Right hindlimb (tissue), 1 donor: ENCODE measurements at regions not wholly inside any gene's neighbourhood (a gene's known extent, or its start where the extent isn't known, plus 50 kb on each side); places are given as distances from the start of the nearest gene placed in this dataset.

Source experiments
- DNase-seq: peaks from one replicate; pipeline ENCODE4 v3.0.0-alpha.2; 2018

- peak; percentile 65 for DNase-seq
Observed at GRCh38 chr3:56923526-56924224, 121.9 kb upstream of the ARHGEF3 start.

- DNase-seq = no peak
Observed at GRCh38 chr3:56921573-56922453, 120.1 kb upstream of the ARHGEF3 start.

- no peak for DNase-seq
Observed at GRCh38 chr3:56919797-56920195, 118.0 kb upstream of the ARHGEF3 start.

GRCh38 chr3:56919137-56919796, 117.5 kb upstream of the ARHGEF3 start:
- DNase-seq = no peak

- no peak for DNase-seq
Observed at GRCh38 chr3:56918111-56918568, 116.4 kb upstream of the ARHGEF3 start.

GRCh38 chr3:56917361-56918110, 115.8 kb upstream of the ARHGEF3 start:
- peak; percentile 56 for DNase-seq

- no peak for DNase-seq
Observed at GRCh38 chr3:56916716-56917360, 115.1 kb upstream of the ARHGEF3 start.

GRCh38 chr3:56915966-56916586, 114.3 kb upstream of the ARHGEF3 start:
- DNase-seq = no peak

GRCh38 chr3:56914646-56915045, 112.9 kb upstream of the ARHGEF3 start:
- no peak for DNase-seq

- DNase-seq = no peak
Observed at GRCh38 chr3:56911363-56911762, 109.6 kb upstream of the ARHGEF3 start.

- no peak for DNase-seq
Observed at GRCh38 chr3:56909349-56909748, 107.6 kb upstream of the ARHGEF3 start.

GRCh38 chr3:56908004-56908403, 106.3 kb upstream of the ARHGEF3 start:
- DNase-seq = no peak

GRCh38 chr3:56904552-56905215, 102.9 kb upstream of the ARHGEF3 start:
- no peak for DNase-seq

- no peak for DNase-seq
Observed at GRCh38 chr3:56903231-56903782, 101.6 kb upstream of the ARHGEF3 start.

GRCh38 chr3:56902468-56903160, 100.9 kb upstream of the ARHGEF3 start:
- DNase-seq = no peak

- DNase-seq = no peak
Observed at GRCh38 chr3:56900801-56901200, 99.1 kb upstream of the ARHGEF3 start.

- no peak for DNase-seq
Observed at GRCh38 chr3:56899851-56900250, 98.1 kb upstream of the ARHGEF3 start.

- no peak for DNase-seq
Observed at GRCh38 chr3:56899078-56899477, 97.3 kb upstream of the ARHGEF3 start.

GRCh38 chr3:56896357-56896756, 94.6 kb upstream of the ARHGEF3 start:
- DNase-seq = no peak

- DNase-seq = peak; percentile 50
Observed at GRCh38 chr3:56894881-56895431, 93.2 kb upstream of the ARHGEF3 start.
